B cell (primary cell): ENCODE measurements at regions not wholly inside any gene's neighbourhood (a gene's known extent, or its start where the extent isn't known, plus 50 kb on each side); places are given as distances from the start of the nearest gene placed in this dataset.

Experiments used
- ATAC-seq: fragments of 200-7000 bp; cut with Tn5 transposase; one replicate; pipeline ENCODE4 v1.10.0; 2021; ENCODE audit warnings: low read depth, mild to moderate bottlenecking, moderate number of reproducible peaks, moderate library complexity
- CTCF ChIA-PET: fragments of 350-600 bp; sonication (Branson Sonifier 250); formaldehyde crosslinking; loops from one replicate; lab custom pipeline; 2021; ENCODE audit warnings: antibody characterized with exemption, inconsistent platforms; lab: Charles Lee
- POLR2A ChIA-PET: fragments of 350-600 bp; sonication (Branson Sonifier 250); formaldehyde crosslinking; loops from one replicate; lab custom pipeline; 2021; ENCODE audit warnings: antibody characterized with exemption; lab: Charles Lee
- DNase-seq: peaks from one replicate; pipeline ENCODE4 v3.0.0; 2013
- H2AFZ ChIP-seq: 2 replicates; pipeline ENCODE4 v1.6.1; 2012; ENCODE audit warnings: mild to moderate bottlenecking, low read depth, low read length; ENCODE audit not compliant: insufficient read depth, poor library complexity, severe bottlenecking
- H3K27ac ChIP-seq, 2 donors: 1 replicate in 1 of 2; 2 replicates in 1 of 2; pipeline ENCODE4 v1.5.1; 2012 to 2013; ENCODE audit warnings: low read length in 2 of 2, mild to moderate bottlenecking in 2 of 2, moderate library complexity in 1 of 2
- H3K27me3 ChIP-seq, 4 experiments: fragments of 200-600 bp in 1 of 4; sonication (generic) in 1 of 4; replicated peaks in 1 of 4; 1 replicate in 2 of 4; 2 replicates in 2 of 4; pipeline versions ENCODE4 v1.6.1 to v1.7.0; 2013 to 2016; ENCODE audit warnings: low read length in 3 of 4, mild to moderate bottlenecking in 2 of 4, mixed read lengths in 1 of 4, moderate library complexity in 1 of 4; ENCODE audit not compliant: insufficient read depth in 4 of 4, control insufficient read depth in 3 of 4; ENCODE audit errors: control extremely low read depth in 1 of 4
- H3K36me3 ChIP-seq, 2 experiments: replicated peaks in 1 of 2; 1 replicate in 1 of 2; 2 replicates in 1 of 2; pipeline versions ENCODE4 v1.6.1 to v1.7.1; 2013; ENCODE audit warnings: low read length in 1 of 2; ENCODE audit not compliant: insufficient read depth in 2 of 2, control insufficient read depth in 1 of 2; ENCODE audit errors: control extremely low read depth in 1 of 2, extremely low read depth in 1 of 2
- H3K4me1 ChIP-seq, 2 donors: fragments of 200-600 bp in 1 of 2; sonication (generic) in 1 of 2; 1 replicate in 1 of 2; 2 replicates in 1 of 2; pipeline versions ENCODE4 v1.5.1 to v1.6.1; 2013 to 2017; ENCODE audit warnings: low read length in 2 of 2; ENCODE audit not compliant: control insufficient read depth in 2 of 2, insufficient read depth in 2 of 2
- H3K4me2 ChIP-seq: replicated peaks from 2 replicates; pipeline ENCODE3; 2012; ENCODE audit warnings: mild to moderate bottlenecking, low read depth, low read length; ENCODE audit not compliant: poor library complexity, severe bottlenecking
- H3K4me3 ChIP-seq, 5 experiments: fragments of 200-600 bp in 1 of 5; sonication (generic) in 1 of 5; 1 replicate in 3 of 5; 2 replicates in 2 of 5; pipeline versions ENCODE4 v1.5.1 to v1.7.0; 2011 to 2016; ENCODE audit warnings: low read length in 4 of 5, mild to moderate bottlenecking in 4 of 5, low read depth in 2 of 5, control low read depth in 1 of 5, moderate library complexity in 1 of 5; ENCODE audit not compliant: insufficient read depth in 1 of 5; ENCODE audit errors: control extremely low read depth in 1 of 5, extremely low read depth in 1 of 5
- H3K79me2 ChIP-seq: fragments of 200-600 bp; sonication (generic); one replicate; pipeline ENCODE4 v1.6.0; 2016; ENCODE audit warnings: low read length; ENCODE audit not compliant: control insufficient read depth, insufficient read depth
- H3K9ac ChIP-seq: fragments of 200-600 bp; sonication (generic); 2 replicates; pipeline ENCODE4 v1.6.1; 2017; ENCODE audit warnings: mild to moderate bottlenecking, low read length, moderate library complexity
- H3K9me3 ChIP-seq, 3 donors: one replicate each; pipeline versions ENCODE4 v1.6.1 to v1.7.1; 2013; ENCODE audit warnings: low read length in 2 of 3; ENCODE audit not compliant: control insufficient read depth in 2 of 3, insufficient read depth in 1 of 3; ENCODE audit errors: control extremely low read depth in 1 of 3
- H4K20me1 ChIP-seq: 2 replicates; pipeline ENCODE4 v1.6.0; 2012; ENCODE audit warnings: mild to moderate bottlenecking, low read length; ENCODE audit not compliant: insufficient read depth, control insufficient read depth, poor library complexity, severe bottlenecking
- H3K27ac Mint-ChIP-seq: one replicate; pipeline ENCODE4 v1.8.0; 2021; ENCODE audit warnings: mixed read lengths
- H3K27me3 Mint-ChIP-seq: one replicate; pipeline ENCODE4 v1.8.0; 2021; ENCODE audit warnings: mixed read lengths
- H3K4me1 Mint-ChIP-seq: one replicate; pipeline ENCODE4 v1.8.0; 2021; ENCODE audit warnings: mixed read lengths
- H3K4me3 Mint-ChIP-seq: one replicate; pipeline ENCODE4 v1.8.0; 2021; ENCODE audit warnings: mixed read lengths
- H3K9me3 Mint-ChIP-seq: one replicate; pipeline ENCODE4 v1.8.0; 2022; ENCODE audit warnings: mixed read lengths; ENCODE audit not compliant: insufficient read depth
- CTCF ChIP-seq: fragments of 200-600 bp; IDR thresholded peaks from one replicate; pipeline ENCODE4 v1.8.0; 2022; ENCODE audit warnings: antibody characterized with exemption, mild to moderate bottlenecking
- EZH2 ChIP-seq: IDR thresholded peaks from 2 replicates; pipeline ENCODE4 v1.6.1; 2012; ENCODE audit warnings: borderline replicate concordance, low read depth, mild to moderate bottlenecking, moderate library complexity, low read length; ENCODE audit not compliant: insufficient read depth, poor library complexity, severe bottlenecking
- WGBS: methylation state at CpG from one replicate; pipeline ENCODE4 v1.1.5; 2013; ENCODE audit warnings: missing lambda C conversion rate; ENCODE audit not compliant: insufficient coverage; 5-methylcytosine and 5-hydroxymethylcytosine counted together
- intact Hi-C: fragments of 100-400 bp; cut with micrococcal nuclease; formaldehyde crosslinking; loops from one replicate; pipeline ENCODE4 v1.10.0; 2022

- Mint-ChIP-seq H3K27ac (no peak overlapping the region), H3K9me3 (no peaks in the 10 kb centered on the region), H3K4me1 (no peaks in the 10 kb centered on the region), H3K4me3 (no peak overlapping the region), H3K27me3 (no peaks in the 10 kb centered on the region)
- Histone ChIP-seq H3K27me3 (no peaks in the 10 kb centered on the region), H3K9ac (no peak overlapping the region), H3K4me2 (no peak overlapping the region), H3K9me3 (peaks cover 0 to 10% (median 0%) of the 10 kb centered on the region in 3 donors), H2AFZ (no peak overlapping the region), H3K27ac (no peak overlapping the region), H3K4me1 (no peaks in the 10 kb centered on the region), H3K79me2 (no peaks in the 10 kb centered on the region), H3K36me3 (no peaks in the 10 kb centered on the region), H4K20me1 (no peaks in the 10 kb centered on the region), H3K4me3 (no peak overlapping the region)
- no peak for ATAC-seq
- WGBS: 91% methylated on average over 16 of the region's 16 CpGs
- TF ChIP-seq CTCF (no peak), EZH2 (no peak)
- DNase-seq: no peak
- ChIA-PET POLR2A (no interaction called here), CTCF (no interaction called here)
- intact Hi-C loops: no loop called here
These were observed 416.5 kb upstream of the RGMA start for GRCh38 chr15:93505506-93505905.

GRCh38 chr15:93501946-93502345 is 412.9 kb upstream of the RGMA start:
- no CpG with 5 or more reads among the region's 2 CpGs for WGBS
- H3K27ac Mint-ChIP-seq: no peak overlapping the region

More at GRCh38 chr15:93501946-93502345, 412.9 kb upstream of the RGMA start:
- Histone ChIP-seq H3K4me2 (no peak overlapping the region), H3K27ac (no peak overlapping the region), H4K20me1 (no peaks in the 10 kb centered on the region), H3K9me3 (peaks cover 0 to 10% (median 0%) of the 10 kb centered on the region in 3 donors), H3K4me1 (no peaks in the 10 kb centered on the region), H2AFZ (no peak overlapping the region), H3K36me3 (no peaks in the 10 kb centered on the region), H3K4me3 (no peak overlapping the region), H3K79me2 (no peaks in the 10 kb centered on the region), H3K9ac (no peak overlapping the region), H3K27me3 (no peaks in the 10 kb centered on the region)
- no peaks in the 10 kb centered on the region for H3K4me1 Mint-ChIP-seq
- no peaks in the 10 kb centered on the region for H3K9me3 Mint-ChIP-seq
- no peak overlapping the region for H3K4me3 Mint-ChIP-seq
- POLR2A ChIA-PET: no interaction called here
- no peak for ATAC-seq
- DNase-seq: no peak
- CTCF ChIA-PET: no interaction called here
- no peak for TF ChIP-seq EZH2
- no peak for TF ChIP-seq CTCF
- intact Hi-C loops: no loop called here
- no peaks in the 10 kb centered on the region for H3K27me3 Mint-ChIP-seq
